SW 1271 (cell line): ENCODE measurements at regions not wholly inside any gene's neighbourhood (a gene's known extent, or its start where the extent isn't known, plus 50 kb on each side); places are given as distances from the start of the nearest gene placed in this dataset.
A peak's percentile ranks its signal among the peaks of the same experiment; 100 is the strongest.

Experiments
- DNase-seq, 2 experiments: peaks; one replicate each; lab custom pipeline; 2025; lab: John Stamatoyannopoulos, UW

GRCh38 chr6:170483413-170483812, 69.7 kb downstream of the PSMB1 start:
- no peak for DNase-seq

- DNase-seq = peak in 1 of 2 experiments; percentile 5
These were observed 72.9 kb downstream of the PSMB1 start for GRCh38 chr6:170480050-170480692.

- DNase-seq = no peak
These were observed 76.7 kb downstream of the PSMB1 start for GRCh38 chr6:170476360-170476759.

- DNase-seq = no peak
These were observed 78.0 kb downstream of the PSMB1 start for GRCh38 chr6:170475118-170475517.

- no peak for DNase-seq
These were observed 79.3 kb downstream of the PSMB1 start for GRCh38 chr6:170473801-170474200.

GRCh38 chr6:170473301-170473717, 79.8 kb downstream of the PSMB1 start:
- DNase-seq = no peak

GRCh38 chr6:170471491-170471890, 81.6 kb downstream of the PSMB1 start:
- no peak for DNase-seq

GRCh38 chr6:170470734-170471133, 82.4 kb downstream of the PSMB1 start:
- no peak for DNase-seq

- no peak for DNase-seq
These were observed 88.6 kb downstream of the PSMB1 start for GRCh38 chr6:170464524-170464979.

GRCh38 chr6:170464080-170464479, 89.0 kb downstream of the PSMB1 start:
- DNase-seq = no peak

- no peak for DNase-seq
These were observed 89.9 kb downstream of the PSMB1 start for GRCh38 chr6:170463101-170463721.

- DNase-seq = no peak
These were observed 90.6 kb downstream of the PSMB1 start for GRCh38 chr6:170462366-170463020.

GRCh38 chr6:170461556-170462365, 91.3 kb downstream of the PSMB1 start:
- no peak for DNase-seq

- no peak for DNase-seq
These were observed 92.0 kb downstream of the PSMB1 start for GRCh38 chr6:170461111-170461510.

- no peak for DNase-seq
These were observed 92.5 kb downstream of the PSMB1 start for GRCh38 chr6:170460641-170461040.

GRCh38 chr6:170459451-170459850, 93.7 kb downstream of the PSMB1 start:
- DNase-seq = no peak

- DNase-seq = no peak
These were observed 96.0 kb downstream of the PSMB1 start for GRCh38 chr6:170456886-170457698.
